ENCODE measurements at regions not wholly inside any gene's neighbourhood (a gene's known extent, or its start where the extent isn't known, plus 50 kb on each side); places are given as distances from the start of the nearest gene placed in this dataset.

GRCh38 chr5:74042559-74042958, 416.6 kb downstream of the ARHGEF28 start:
- DNase-seq (ENCODE audit: low read depth in 1 of 2, low spot score in 1 of 2): no peak

- DNase-seq (ENCODE audit: low read depth in 1 of 2, low spot score in 1 of 2): no peak
Observed at GRCh38 chr5:74041913-74042312, 415.9 kb downstream of the ARHGEF28 start.

- no peak for DNase-seq (ENCODE audit: low read depth in 1 of 2, low spot score in 1 of 2)
Observed at GRCh38 chr5:74040811-74041491, 415.0 kb downstream of the ARHGEF28 start.

DNA sequence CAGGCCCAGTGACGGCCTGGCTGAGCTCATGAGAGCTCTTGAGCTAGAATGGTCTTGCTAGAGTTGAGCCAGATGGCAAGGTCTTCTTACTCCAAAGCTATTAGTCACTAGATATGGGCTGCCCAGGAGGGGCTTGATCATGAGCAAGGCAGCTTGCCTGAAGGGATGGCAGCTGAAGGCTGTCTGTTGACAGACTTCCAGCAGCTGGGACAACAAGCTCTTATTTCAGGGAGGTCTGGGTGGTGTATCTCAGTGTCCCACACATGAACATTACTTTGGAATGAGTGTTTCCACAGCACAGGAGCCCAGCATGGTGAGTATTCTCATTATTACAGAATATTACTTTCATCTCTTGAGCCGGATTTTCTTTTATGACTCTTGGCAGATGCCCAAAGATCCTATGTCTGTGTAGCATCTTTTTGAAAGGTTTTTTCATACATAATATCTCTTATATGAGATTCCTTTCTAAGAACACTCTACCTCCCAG, 414.1 kb downstream of the ARHGEF28 start:
- no peak for DNase-seq (ENCODE audit: low read depth in 1 of 2, low spot score in 1 of 2)

- no peak for DNase-seq (ENCODE audit: low read depth in 1 of 2, low spot score in 1 of 2)
Observed at GRCh38 chr5:74037321-74037720, 411.3 kb downstream of the ARHGEF28 start.

DNA sequence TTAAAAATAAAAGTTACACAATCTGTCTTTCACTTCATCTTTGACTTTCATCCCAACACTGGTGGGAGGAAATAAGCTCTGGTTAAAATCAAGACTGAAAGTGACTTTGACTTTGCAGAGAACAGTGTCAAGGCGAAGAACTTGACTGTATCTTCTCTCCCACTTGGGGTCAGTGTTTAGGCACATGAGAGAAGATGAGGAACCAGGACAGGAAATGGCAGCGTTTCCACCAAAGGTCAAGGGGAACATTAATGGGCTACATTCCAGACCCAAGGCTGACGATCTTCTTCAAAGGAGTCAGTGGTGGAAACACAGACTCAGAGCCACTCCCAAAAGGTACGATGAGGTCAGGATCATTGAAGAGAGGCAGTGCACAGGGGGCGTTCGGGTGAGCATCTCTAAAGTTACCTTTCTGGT, 409.5 kb downstream of the ARHGEF28 start:
- no peak for DNase-seq (ENCODE audit: low read depth in 1 of 2, low spot score in 1 of 2)

- DNase-seq (ENCODE audit: low read depth in 1 of 2, low spot score in 1 of 2): no peak
Observed at GRCh38 chr5:74034733-74035132, 408.7 kb downstream of the ARHGEF28 start.

DNA sequence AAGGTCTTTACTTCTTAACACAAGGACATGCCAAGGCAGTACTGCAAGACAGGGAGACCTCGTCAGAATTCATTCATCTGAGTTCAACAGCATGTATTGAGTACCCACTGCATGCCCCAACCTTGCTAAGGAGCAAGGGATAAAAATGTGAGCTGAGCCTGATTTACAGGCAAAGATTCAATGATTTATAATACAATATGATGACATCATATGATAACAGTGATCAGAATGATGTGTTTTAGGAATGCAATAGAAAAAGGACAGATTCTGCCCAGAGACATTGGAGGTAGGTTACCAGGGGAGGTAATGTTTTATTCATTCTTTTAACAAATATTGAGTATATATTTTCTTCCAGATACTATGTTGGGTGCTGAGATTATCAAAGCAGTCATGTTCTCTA, 406.6 kb downstream of the ARHGEF28 start:
- no peak for DNase-seq (ENCODE audit: low read depth in 1 of 2, low spot score in 1 of 2)

DNA sequence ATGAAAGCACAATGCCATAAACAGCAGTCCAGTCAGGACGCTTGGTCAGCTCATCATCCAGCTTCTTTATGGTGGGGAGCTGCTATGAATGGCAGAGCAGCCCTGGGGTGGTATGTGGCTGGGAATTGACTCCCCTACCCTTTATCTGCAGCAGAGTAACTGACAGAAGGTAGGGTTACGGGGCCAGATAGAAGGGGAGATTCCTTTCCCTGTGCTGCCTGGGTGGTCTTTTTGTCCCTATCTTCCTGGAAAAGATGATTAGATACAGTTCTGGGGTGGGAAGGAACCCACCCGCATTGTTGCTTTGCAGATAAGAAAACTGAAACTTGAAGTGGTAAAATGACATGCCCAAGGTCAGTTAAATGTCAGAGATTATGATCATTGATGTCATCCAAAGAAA, 405.5 kb downstream of the ARHGEF28 start:
- DNase-seq (ENCODE audit: low read depth in 1 of 2, low spot score in 1 of 2): no peak

- no peak for DNase-seq (ENCODE audit: low read depth in 1 of 2, low spot score in 1 of 2)
Observed at GRCh38 chr5:74030821-74031220, 404.8 kb downstream of the ARHGEF28 start.

DNA sequence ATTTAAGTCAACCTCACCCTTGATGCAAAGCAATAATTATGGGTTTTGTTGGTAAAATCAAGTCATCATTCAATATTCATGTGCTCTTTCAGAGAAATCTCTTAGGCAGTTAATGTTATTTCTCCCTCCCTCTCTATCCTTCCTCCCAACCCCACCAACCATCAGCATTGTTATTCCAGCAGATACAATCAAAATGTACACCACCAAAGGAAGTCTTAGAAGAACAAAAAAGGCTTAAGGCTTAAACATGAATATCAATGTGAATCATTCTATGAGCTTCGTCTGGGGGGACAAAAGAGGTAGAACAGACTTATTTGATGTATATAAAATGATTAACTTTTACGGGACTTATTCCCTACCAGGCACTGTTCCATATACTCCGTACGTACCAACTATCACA, 404.4 kb downstream of the ARHGEF28 start:
- DNase-seq (ENCODE audit: low read depth in 1 of 2, low spot score in 1 of 2): no peak

DNA sequence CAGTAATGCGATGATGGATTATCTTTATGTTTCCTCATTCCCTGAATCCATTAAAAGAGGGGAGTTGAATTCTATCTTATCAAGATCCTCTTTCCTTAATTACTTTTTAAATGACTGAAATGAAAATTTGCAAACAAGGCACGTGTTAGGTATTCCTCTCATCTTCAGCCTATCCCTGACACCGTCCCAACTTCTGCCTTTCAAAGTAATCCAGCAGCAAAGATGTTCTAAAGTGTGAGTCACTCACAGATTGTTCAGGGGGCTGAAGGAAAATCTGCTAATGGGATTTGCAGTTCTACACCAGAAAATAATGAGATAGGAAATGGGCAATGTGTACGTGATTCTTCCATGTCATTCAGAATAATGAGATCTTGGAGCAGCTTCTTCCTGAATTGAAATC, 403.0 kb downstream of the ARHGEF28 start:
- no peak for DNase-seq (ENCODE audit: low read depth in 1 of 2, low spot score in 1 of 2)

- DNase-seq (ENCODE audit: low read depth in 1 of 2, low spot score in 1 of 2): no peak
Observed at GRCh38 chr5:74028406-74028805, 402.4 kb downstream of the ARHGEF28 start.

GRCh38 chr5:74027732-74028338, 401.8 kb downstream of the ARHGEF28 start:
- DNase-seq (ENCODE audit: low read depth in 1 of 2, low spot score in 1 of 2): no peak

DNA sequence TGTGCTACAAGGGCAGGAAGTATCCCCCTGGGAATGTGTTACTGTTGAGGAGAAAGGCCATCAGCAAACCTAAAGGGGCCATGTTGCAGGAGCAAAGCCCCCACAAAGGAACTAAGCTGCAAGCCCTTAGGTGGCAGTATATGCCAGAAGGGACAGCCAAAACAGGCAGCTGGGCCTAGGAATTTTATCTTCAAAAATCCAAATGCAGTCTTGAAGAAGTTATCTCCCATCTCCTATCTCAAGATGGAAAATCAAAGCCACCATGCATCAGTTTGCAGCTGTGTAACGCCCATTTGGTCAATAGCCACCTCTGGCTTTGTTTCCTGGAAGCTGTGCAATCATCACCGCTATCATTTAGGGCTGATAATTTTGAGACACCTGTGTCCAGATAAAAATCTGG, 400.3 kb downstream of the ARHGEF28 start:
- no peak for DNase-seq (ENCODE audit: low read depth in 1 of 2, low spot score in 1 of 2)

- DNase-seq (ENCODE audit: low read depth in 1 of 2, low spot score in 1 of 2): no peak
Observed at GRCh38 chr5:74021126-74021525, 395.1 kb downstream of the ARHGEF28 start.

- DNase-seq (ENCODE audit: low read depth in 1 of 2, low spot score in 1 of 2): no peak
Observed at GRCh38 chr5:74020503-74020902, 394.5 kb downstream of the ARHGEF28 start.

DNA sequence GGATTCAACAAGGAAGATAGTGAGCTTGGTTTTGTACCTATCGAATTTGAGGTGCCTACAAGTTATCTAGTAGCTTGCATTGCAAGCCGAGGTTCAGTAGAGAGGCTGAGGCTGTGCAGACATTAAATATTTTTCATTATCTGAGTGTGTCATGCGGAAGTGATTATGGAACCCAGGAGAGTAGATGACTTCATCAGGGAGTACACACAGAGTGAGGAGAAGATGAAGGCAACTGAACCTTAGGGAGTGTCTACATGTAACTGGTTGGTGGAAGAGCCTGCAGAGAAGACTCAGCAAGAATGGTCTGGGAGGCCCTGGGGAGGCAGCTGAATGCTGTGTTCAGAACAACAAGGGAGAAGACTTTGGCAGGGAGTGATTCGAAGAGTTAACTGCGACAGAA, 393.9 kb downstream of the ARHGEF28 start:
- DNase-seq (ENCODE audit: low read depth in 1 of 2, low spot score in 1 of 2): no peak

DNA sequence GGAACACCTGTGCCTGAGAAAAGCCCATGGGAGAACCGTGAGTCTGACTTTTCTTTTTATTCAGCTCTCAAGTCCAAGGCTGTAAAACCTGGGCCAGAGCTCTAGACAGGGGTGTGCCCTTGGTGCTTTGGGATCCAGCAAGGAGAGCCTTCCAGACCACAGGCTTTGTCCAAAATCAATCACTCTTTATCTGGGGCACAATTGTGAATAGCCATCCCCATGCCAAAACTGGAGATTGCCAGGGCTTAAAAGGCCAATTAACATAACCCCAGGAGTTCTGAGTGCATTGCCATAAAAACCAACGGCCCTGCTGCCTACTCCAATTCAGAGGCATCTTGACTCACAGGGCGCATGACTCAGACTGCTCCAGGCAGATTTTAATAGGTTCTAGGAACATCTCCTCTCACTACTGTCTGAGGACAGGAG, 391.8 kb downstream of the ARHGEF28 start:
- DNase-seq (ENCODE audit: low read depth in 1 of 2, low spot score in 1 of 2): no peak

DNA sequence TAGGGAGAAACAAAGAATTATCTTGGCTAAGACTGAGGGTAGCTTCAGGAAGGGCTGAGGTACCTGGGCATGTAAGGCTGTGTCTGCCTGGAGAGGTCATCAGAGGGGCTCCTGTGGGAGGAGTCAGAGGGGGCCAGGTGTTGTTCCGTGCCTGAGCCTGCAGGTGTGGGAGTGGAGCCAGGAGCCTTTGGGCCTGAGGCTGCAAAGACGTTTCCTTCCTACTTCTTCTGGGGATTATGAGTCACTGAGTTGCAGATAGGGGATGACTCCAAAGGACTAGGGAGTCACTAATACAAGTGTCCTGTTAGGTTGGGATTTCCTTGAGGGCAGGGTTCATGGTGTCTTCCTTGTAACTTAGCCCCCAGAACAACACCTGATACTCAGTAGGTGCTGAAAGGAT, 391.1 kb downstream of the ARHGEF28 start:
- no peak for DNase-seq (ENCODE audit: low read depth in 1 of 2, low spot score in 1 of 2)

DNA sequence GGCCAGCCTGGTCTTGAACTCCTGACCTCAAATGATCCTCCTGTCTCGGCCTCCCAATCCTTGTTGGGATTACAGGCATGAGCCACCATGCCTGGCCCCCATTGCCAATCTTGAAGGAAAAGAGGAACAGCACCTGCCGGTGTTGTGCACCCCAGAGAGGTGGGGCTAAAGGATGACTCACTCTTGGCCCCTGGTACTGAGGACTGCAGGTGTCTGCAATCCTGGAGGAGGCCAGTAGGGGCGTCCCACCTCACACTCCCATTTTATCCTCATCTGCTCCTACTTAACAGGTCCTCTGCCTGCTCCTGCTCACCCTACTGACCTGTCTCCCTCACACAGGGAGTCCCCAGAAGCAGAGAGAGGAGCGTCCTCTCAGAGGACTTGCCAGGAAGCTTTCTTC, 390.4 kb downstream of the ARHGEF28 start:
- DNase-seq (ENCODE audit: low read depth in 1 of 2, low spot score in 1 of 2): no peak

DNA sequence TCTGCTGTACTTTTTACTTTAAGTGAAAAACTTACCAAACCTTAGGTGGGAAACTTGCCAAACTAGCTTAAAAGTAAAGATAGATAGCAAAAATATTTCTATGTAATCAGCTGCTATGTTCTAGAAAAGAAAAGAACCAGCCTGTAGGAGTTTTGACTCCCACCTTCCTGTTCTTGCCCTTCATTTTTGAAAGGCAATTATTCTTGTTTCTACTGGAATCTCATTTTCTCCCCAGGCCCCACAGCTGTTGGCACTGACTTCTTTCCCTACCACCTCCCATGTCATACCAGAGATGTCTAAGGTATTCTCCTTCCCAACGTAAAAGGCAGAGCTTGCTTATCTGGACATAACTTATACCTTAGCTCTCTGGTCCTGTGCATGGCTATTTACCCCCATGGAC, 389.7 kb downstream of the ARHGEF28 start:
- no peak for DNase-seq (ENCODE audit: low read depth in 1 of 2, low spot score in 1 of 2)

DNA sequence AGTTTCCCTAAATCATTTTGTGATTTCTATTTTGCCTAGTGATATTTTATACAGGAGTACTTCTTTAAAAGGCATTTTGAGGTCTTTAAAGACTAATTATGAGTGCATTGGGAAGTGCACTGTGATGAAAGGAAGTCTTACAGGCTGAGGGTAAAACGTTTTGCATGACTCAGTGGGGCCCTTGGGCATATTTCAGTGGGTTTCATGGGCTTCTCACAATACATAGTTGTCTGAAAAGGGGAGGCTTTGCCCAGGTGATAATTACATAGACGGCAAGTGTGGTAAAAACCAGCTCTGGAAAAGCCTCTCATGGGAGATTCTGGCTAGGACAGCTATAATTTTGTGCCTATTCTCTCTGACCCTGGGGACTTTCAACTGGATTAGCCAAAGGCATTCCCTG, 387.2 kb downstream of the ARHGEF28 start:
- no peak for DNase-seq (ENCODE audit: low read depth in 1 of 2, low spot score in 1 of 2)
